ENCODE measurements at regions not wholly inside any gene's neighbourhood (a gene's known extent, or its start where the extent isn't known, plus 50 kb on each side); places are given as distances from the start of the nearest gene placed in this dataset.
"Not testable (repeated sequence)": the region's sequence is repeated elsewhere in the genome, so short reads cannot be mapped to it uniquely, and the experiment has no call there.

DNA sequence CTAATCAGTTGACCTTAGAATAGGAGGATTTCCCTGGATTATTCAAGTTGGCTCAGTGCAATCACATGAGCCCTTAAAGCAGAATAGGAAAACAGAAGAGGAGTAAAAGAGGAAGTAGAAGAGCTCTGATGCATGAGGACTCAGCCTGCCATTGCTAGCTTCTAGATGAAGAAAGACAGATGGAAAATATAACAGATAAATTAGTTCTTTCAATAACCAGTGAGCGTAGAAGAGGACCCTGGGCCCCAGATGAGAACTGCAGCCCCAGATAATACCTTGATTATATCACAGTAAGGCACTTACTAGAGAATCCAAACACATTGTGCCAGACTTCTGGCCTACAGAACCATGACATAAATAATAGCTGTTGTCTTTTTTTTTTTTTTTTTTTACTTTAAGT is 314.0 kb downstream of the RAD51AP2 start:
- TF ChIP-seq, protein P1, sequence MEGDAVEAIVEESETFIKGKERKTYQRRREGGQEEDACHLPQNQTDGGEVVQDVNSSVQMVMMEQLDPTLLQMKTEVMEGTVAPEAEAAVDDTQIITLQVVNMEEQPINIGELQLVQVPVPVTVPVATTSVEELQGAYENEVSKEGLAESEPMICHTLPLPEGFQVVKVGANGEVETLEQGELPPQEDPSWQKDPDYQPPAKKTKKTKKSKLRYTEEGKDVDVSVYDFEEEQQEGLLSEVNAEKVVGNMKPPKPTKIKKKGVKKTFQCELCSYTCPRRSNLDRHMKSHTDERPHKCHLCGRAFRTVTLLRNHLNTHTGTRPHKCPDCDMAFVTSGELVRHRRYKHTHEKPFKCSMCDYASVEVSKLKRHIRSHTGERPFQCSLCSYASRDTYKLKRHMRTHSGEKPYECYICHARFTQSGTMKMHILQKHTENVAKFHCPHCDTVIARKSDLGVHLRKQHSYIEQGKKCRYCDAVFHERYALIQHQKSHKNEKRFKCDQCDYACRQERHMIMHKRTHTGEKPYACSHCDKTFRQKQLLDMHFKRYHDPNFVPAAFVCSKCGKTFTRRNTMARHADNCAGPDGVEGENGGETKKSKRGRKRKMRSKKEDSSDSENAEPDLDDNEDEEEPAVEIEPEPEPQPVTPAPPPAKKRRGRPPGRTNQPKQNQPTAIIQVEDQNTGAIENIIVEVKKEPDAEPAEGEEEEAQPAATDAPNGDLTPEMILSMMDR (IDR thresholded peaks at IDR 0.05; ENCODE audit: insufficient read depth, low read length, poor library complexity, severe bottlenecking): not testable (repeated sequence)
- TF ChIP-seq EZH2phosphoT487 (conservative IDR thresholded peaks at IDR 0.05; ENCODE audit: low read length): not testable (repeated sequence)

Data from SU-DHL-6 (cell line).